Endodermal cell (in vitro differentiated cells): ENCODE measurements at regions not wholly inside any gene's neighbourhood (a gene's known extent, or its start where the extent isn't known, plus 50 kb on each side); places are given as distances from the start of the nearest gene placed in this dataset.

Experiments
- DNase-seq: peaks from one replicate; pipeline ENCODE4 v3.0.0-alpha.2; 2017
- H3K27ac ChIP-seq: 2 replicates; pipeline ENCODE4 v1.5.1; 2013; ENCODE audit warnings: mild to moderate bottlenecking, low read depth, low read length, moderate library complexity
- H3K27me3 ChIP-seq: 2 replicates; pipeline ENCODE4 v1.6.1; 2013; ENCODE audit warnings: mild to moderate bottlenecking, low read length, moderate library complexity; ENCODE audit not compliant: insufficient read depth, control insufficient read depth, poor library complexity, severe bottlenecking
- H3K36me3 ChIP-seq: 2 replicates; pipeline ENCODE4 v1.7.0; 2013; ENCODE audit warnings: mild to moderate bottlenecking, low read length, moderate library complexity; ENCODE audit not compliant: control insufficient read depth, insufficient read depth
- H3K4me1 ChIP-seq: one replicate; pipeline ENCODE4 v1.7.0; 2013; ENCODE audit warnings: low read length; ENCODE audit not compliant: control insufficient read depth, insufficient read depth
- H3K4me3 ChIP-seq: 2 replicates; pipeline ENCODE4 v1.5.1; 2013; ENCODE audit warnings: mild to moderate bottlenecking, low read length, moderate library complexity
- H3K9ac ChIP-seq: 2 replicates; pipeline ENCODE4 v1.6.1; 2013; ENCODE audit warnings: mild to moderate bottlenecking, low read length, moderate library complexity; ENCODE audit not compliant: poor library complexity, severe bottlenecking; ENCODE audit errors: extremely low read depth
- H3K9me3 ChIP-seq: 2 replicates; pipeline ENCODE4 v1.6.1; 2013; ENCODE audit warnings: mild to moderate bottlenecking, low read length, moderate library complexity; ENCODE audit not compliant: control insufficient read depth
- H3K27ac Mint-ChIP-seq: 2 replicates; pipeline ENCODE4 v1.8.0; 2020; ENCODE audit warnings: mixed read lengths
- H3K27me3 Mint-ChIP-seq: 2 replicates; pipeline ENCODE4 v1.8.0; 2021; ENCODE audit warnings: mild to moderate bottlenecking, mixed read lengths; ENCODE audit not compliant: insufficient read depth
- H3K36me3 Mint-ChIP-seq: 2 replicates; pipeline ENCODE4 v1.8.0; 2020; ENCODE audit warnings: low read depth, mixed read lengths
- H3K4me1 Mint-ChIP-seq: 2 replicates; pipeline ENCODE4 v1.8.0; 2020; ENCODE audit warnings: mixed read lengths
- H3K4me3 Mint-ChIP-seq: 2 replicates; pipeline ENCODE4 v1.8.0; 2020; ENCODE audit warnings: mild to moderate bottlenecking, moderate library complexity, mixed read lengths
- H3K9me3 Mint-ChIP-seq: 2 replicates; pipeline ENCODE4 v1.8.0; 2020; ENCODE audit warnings: mild to moderate bottlenecking, mixed read lengths
- CTCF ChIP-seq: fragments of 200-600 bp; sonication (generic); conservative IDR thresholded peaks from 2 replicates; pipeline ENCODE4 v1.5.0; 2021; ENCODE audit warnings: antibody characterized with exemption, mild to moderate bottlenecking
- WGBS, 2 experiments: methylation state at CpG; one replicate each; pipeline versions ENCODE4 v1.1.5 to v1.1.7; 2013; ENCODE audit warnings: missing lambda C conversion rate in 2 of 2, mixed read lengths in 1 of 2; ENCODE audit not compliant: insufficient coverage in 1 of 2, insufficient read length in 1 of 2; 5-methylcytosine and 5-hydroxymethylcytosine counted together

DNA sequence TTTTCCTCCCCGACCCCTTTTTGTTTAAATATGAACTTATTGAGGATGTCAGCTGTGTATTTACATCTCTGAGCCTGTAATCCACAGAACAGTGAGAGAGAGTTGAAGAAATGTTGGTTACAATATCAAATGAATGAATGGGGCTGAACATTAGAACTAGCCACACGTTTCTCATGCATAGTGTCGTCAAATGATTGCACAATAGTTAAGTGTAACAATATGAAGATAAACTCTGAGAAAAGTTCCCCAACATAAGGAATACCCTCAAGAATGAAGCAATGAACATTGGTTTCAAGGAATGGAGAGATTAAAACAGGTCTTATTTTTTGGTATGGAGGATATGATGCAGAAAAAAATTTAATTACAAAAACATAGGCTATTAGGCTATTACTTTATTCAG is 100.5 kb upstream of the DTNBP1 start:
- no peak overlapping the region for H3K27ac Mint-ChIP-seq

GRCh38 chr6:15761045-15761502 is 98.2 kb upstream of the DTNBP1 start:
- Histone ChIP-seq H3K27ac (no peak overlapping the region), H3K27me3 (no peaks in the 10 kb centered on the region), H3K4me1 (no peaks in the 10 kb centered on the region), H3K9me3 (peaks cover 4% of the 10 kb centered on the region), H3K4me3 (no peak overlapping the region), H3K9ac (no peak overlapping the region), H3K36me3 (no peaks in the 10 kb centered on the region)
- Mint-ChIP-seq H3K4me1 (no peaks in the 10 kb centered on the region), H3K9me3 (peaks cover 15% of the 10 kb centered on the region), H3K27ac (no peak overlapping the region), H3K27me3 (no peaks in the 10 kb centered on the region), H3K36me3 (no peaks in the 10 kb centered on the region), H3K4me3 (no peak overlapping the region)
- WGBS, 2 experiments, result 98% methylated on average over 2 of the region's 2 CpGs; no CpG with 5 or more reads in 1 of the 2 experiments
- no peak for DNase-seq
- no peak for TF ChIP-seq CTCF

More for the DNA sequence above, 100.5 kb upstream of the DTNBP1 start:
- peak overlapping the region; percentile 86 for H3K27ac ChIP-seq
- no peaks in the 10 kb centered on the region for H3K9me3 ChIP-seq
- TF ChIP-seq CTCF, result no peak
- no peak overlapping the region for H3K9ac ChIP-seq
- DNase-seq, result no peak
- no peaks in the 10 kb centered on the region for H3K27me3 ChIP-seq
- H3K4me3 ChIP-seq, result no peak overlapping the region
- no peaks in the 10 kb centered on the region for H3K4me1 ChIP-seq
- no peak overlapping the region for H3K4me3 Mint-ChIP-seq
- WGBS, 2 experiments, result 90 to 93% methylated on average over 2 to 3 of the region's 3 CpGs
- no peaks in the 10 kb centered on the region for H3K27me3 Mint-ChIP-seq
- H3K36me3 ChIP-seq, result no peaks in the 10 kb centered on the region
- H3K36me3 Mint-ChIP-seq, result no peaks in the 10 kb centered on the region
- peaks cover 4% of the 10 kb centered on the region for H3K9me3 Mint-ChIP-seq
- H3K4me1 Mint-ChIP-seq, result no peaks in the 10 kb centered on the region

- peaks cover 4% of the 10 kb centered on the region for H3K9me3 ChIP-seq
- H3K4me1 Mint-ChIP-seq, result no peaks in the 10 kb centered on the region
- no peak for TF ChIP-seq CTCF
These were observed 95.9 kb upstream of the DTNBP1 start for GRCh38 chr6:15758631-15759215.

More at GRCh38 chr6:15758631-15759215, 95.9 kb upstream of the DTNBP1 start:
- 93 to 96% methylated on average over 14 to 36 of the region's 36 CpGs for WGBS, 2 experiments
- no peaks in the 10 kb centered on the region for H3K4me1 ChIP-seq
- no peaks in the 10 kb centered on the region for H3K27me3 ChIP-seq
- H3K4me3 Mint-ChIP-seq, result no peak overlapping the region
- H3K36me3 ChIP-seq, result no peaks in the 10 kb centered on the region
- no peak overlapping the region for H3K27ac ChIP-seq
- H3K36me3 Mint-ChIP-seq, result no peaks in the 10 kb centered on the region
- H3K27ac Mint-ChIP-seq, result no peak overlapping the region
- H3K9me3 Mint-ChIP-seq, result peaks cover 15% of the 10 kb centered on the region
- no peak overlapping the region for H3K4me3 ChIP-seq
- no peak for DNase-seq
- no peak overlapping the region for H3K9ac ChIP-seq
- H3K27me3 Mint-ChIP-seq, result no peaks in the 10 kb centered on the region
